Rectal smooth muscle tissue (tissue), 1 donor: ENCODE measurements at regions not wholly inside any gene's neighbourhood (a gene's known extent, or its start where the extent isn't known, plus 50 kb on each side); places are given as distances from the start of the nearest gene placed in this dataset.

Experiments
- H3K27ac ChIP-seq: one replicate; pipeline ENCODE4 v1.7.0; 2013; ENCODE audit warnings: low read depth, low read length, inconsistent platforms
- H3K27me3 ChIP-seq: one replicate; pipeline ENCODE4 v1.7.0; 2013; ENCODE audit warnings: low read length; ENCODE audit not compliant: control insufficient read depth, insufficient read depth
- H3K36me3 ChIP-seq: one replicate; pipeline ENCODE4 v1.7.0; 2013; ENCODE audit warnings: low read length; ENCODE audit not compliant: control insufficient read depth, insufficient read depth
- H3K4me1 ChIP-seq: one replicate; pipeline ENCODE4 v1.7.0; 2013; ENCODE audit warnings: low read length; ENCODE audit not compliant: control insufficient read depth, insufficient read depth
- H3K4me3 ChIP-seq: one replicate; pipeline ENCODE4 v1.7.0; 2013; ENCODE audit warnings: low read length
- H3K9ac ChIP-seq: one replicate; pipeline ENCODE4 v1.7.0; 2013; ENCODE audit warnings: low read length

GRCh38 chr1:199751962-199752687 is 275.4 kb upstream of the NR5A2 start:
- Histone ChIP-seq H3K27me3 (no peaks in the 10 kb centered on the region), H3K4me3 (no peak overlapping the region), H3K4me1 (no peaks in the 10 kb centered on the region), H3K36me3 (no peaks in the 10 kb centered on the region), H3K9ac (no peak overlapping the region), H3K27ac (no peak overlapping the region)

- no peaks in the 10 kb centered on the region for H3K27me3 ChIP-seq
- H3K4me1 ChIP-seq, result no peaks in the 10 kb centered on the region
- no peak overlapping the region for H3K9ac ChIP-seq
- H3K4me3 ChIP-seq, result no peak overlapping the region
- H3K27ac ChIP-seq, result no peak overlapping the region
- no peaks in the 10 kb centered on the region for H3K36me3 ChIP-seq
Observed at GRCh38 chr1:199752688-199753027, 274.9 kb upstream of the NR5A2 start.

- H3K27ac ChIP-seq, result no peak overlapping the region
- H3K4me1 ChIP-seq, result no peaks in the 10 kb centered on the region
- H3K36me3 ChIP-seq, result no peaks in the 10 kb centered on the region
- H3K4me3 ChIP-seq, result no peak overlapping the region
- no peak overlapping the region for H3K9ac ChIP-seq
- H3K27me3 ChIP-seq, result no peaks in the 10 kb centered on the region
Observed at GRCh38 chr1:199753513-199753912, 274.0 kb upstream of the NR5A2 start.

- H3K27ac ChIP-seq, result no peak overlapping the region
- no peaks in the 10 kb centered on the region for H3K27me3 ChIP-seq
- no peak overlapping the region for H3K4me3 ChIP-seq
- no peak overlapping the region for H3K9ac ChIP-seq
- no peaks in the 10 kb centered on the region for H3K4me1 ChIP-seq
- H3K36me3 ChIP-seq, result no peaks in the 10 kb centered on the region
Observed at GRCh38 chr1:199756066-199756465, 271.4 kb upstream of the NR5A2 start.

GRCh38 chr1:199758626-199759255 is 268.8 kb upstream of the NR5A2 start:
- Histone ChIP-seq H3K36me3 (no peaks in the 10 kb centered on the region), H3K9ac (no peak overlapping the region), H3K4me1 (no peaks in the 10 kb centered on the region), H3K27ac (no peak overlapping the region), H3K27me3 (no peaks in the 10 kb centered on the region), H3K4me3 (no peak overlapping the region)

- no peak overlapping the region for H3K27ac ChIP-seq
- no peaks in the 10 kb centered on the region for H3K36me3 ChIP-seq
- H3K4me1 ChIP-seq, result no peaks in the 10 kb centered on the region
- no peak overlapping the region for H3K9ac ChIP-seq
- H3K4me3 ChIP-seq, result no peak overlapping the region
- no peaks in the 10 kb centered on the region for H3K27me3 ChIP-seq
Observed at GRCh38 chr1:199759268-199759730, 268.2 kb upstream of the NR5A2 start.

GRCh38 chr1:199762572-199762971 is 264.9 kb upstream of the NR5A2 start:
- Histone ChIP-seq H3K27ac (no peak overlapping the region), H3K36me3 (no peaks in the 10 kb centered on the region), H3K27me3 (no peaks in the 10 kb centered on the region), H3K4me3 (no peak overlapping the region), H3K9ac (no peak overlapping the region), H3K4me1 (no peaks in the 10 kb centered on the region)

GRCh38 chr1:199766218-199766792 is 261.2 kb upstream of the NR5A2 start:
- H3K27ac ChIP-seq, result no peak overlapping the region
- H3K4me3 ChIP-seq, result no peak overlapping the region
- no peaks in the 10 kb centered on the region for H3K4me1 ChIP-seq
- H3K36me3 ChIP-seq, result no peaks in the 10 kb centered on the region
- no peak overlapping the region for H3K9ac ChIP-seq
- no peaks in the 10 kb centered on the region for H3K27me3 ChIP-seq

GRCh38 chr1:199767700-199768099 is 259.8 kb upstream of the NR5A2 start:
- Histone ChIP-seq H3K4me1 (no peaks in the 10 kb centered on the region), H3K9ac (no peak overlapping the region), H3K27me3 (no peaks in the 10 kb centered on the region), H3K36me3 (no peaks in the 10 kb centered on the region), H3K4me3 (no peak overlapping the region), H3K27ac (no peak overlapping the region)

- Histone ChIP-seq H3K4me3 (no peak overlapping the region), H3K36me3 (no peaks in the 10 kb centered on the region), H3K27me3 (no peaks in the 10 kb centered on the region), H3K9ac (no peak overlapping the region), H3K27ac (no peak overlapping the region), H3K4me1 (no peaks in the 10 kb centered on the region)
Observed at GRCh38 chr1:199774433-199775089, 252.9 kb upstream of the NR5A2 start.

GRCh38 chr1:199776768-199777497 is 250.6 kb upstream of the NR5A2 start:
- H3K27me3 ChIP-seq, result no peaks in the 10 kb centered on the region
- no peaks in the 10 kb centered on the region for H3K4me1 ChIP-seq
- H3K9ac ChIP-seq, result no peak overlapping the region
- no peaks in the 10 kb centered on the region for H3K36me3 ChIP-seq
- no peak overlapping the region for H3K27ac ChIP-seq
- no peak overlapping the region for H3K4me3 ChIP-seq

- H3K4me1 ChIP-seq, result no peaks in the 10 kb centered on the region
Observed at GRCh38 chr1:199778324-199778955, 249.1 kb upstream of the NR5A2 start.

More at GRCh38 chr1:199778324-199778955, 249.1 kb upstream of the NR5A2 start:
- H3K36me3 ChIP-seq, result no peaks in the 10 kb centered on the region
- H3K27ac ChIP-seq, result no peak overlapping the region
- no peaks in the 10 kb centered on the region for H3K27me3 ChIP-seq
- H3K9ac ChIP-seq, result no peak overlapping the region
- H3K4me3 ChIP-seq, result no peak overlapping the region
